ENCODE measurements at regions not wholly inside any gene's neighbourhood (a gene's known extent, or its start where the extent isn't known, plus 50 kb on each side); places are given as distances from the start of the nearest gene placed in this dataset.
"Not testable (repeated sequence)": the region's sequence is repeated elsewhere in the genome, so short reads cannot be mapped to it uniquely, and the experiment has no call there.

DNA sequence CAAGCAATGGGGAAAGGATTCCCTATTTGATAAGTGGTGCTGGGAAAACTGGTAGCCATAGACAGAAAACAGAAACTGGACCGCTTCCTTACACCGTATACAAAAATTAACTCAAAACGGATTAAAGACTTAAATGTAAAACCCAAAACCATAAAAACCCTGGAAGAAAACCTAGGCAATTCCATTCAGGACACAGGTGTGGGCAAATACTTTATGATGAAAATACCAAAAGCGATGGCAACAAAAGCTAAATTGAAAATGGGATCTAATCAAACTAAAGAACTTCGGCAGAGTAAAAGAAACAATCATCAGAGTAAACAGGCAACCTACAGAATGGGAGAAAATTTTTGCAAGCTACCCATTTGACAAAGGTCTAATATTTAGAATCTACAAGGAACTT is 91.1 kb downstream of the VPREB1 start:
- TF ChIP-seq, protein P1, sequence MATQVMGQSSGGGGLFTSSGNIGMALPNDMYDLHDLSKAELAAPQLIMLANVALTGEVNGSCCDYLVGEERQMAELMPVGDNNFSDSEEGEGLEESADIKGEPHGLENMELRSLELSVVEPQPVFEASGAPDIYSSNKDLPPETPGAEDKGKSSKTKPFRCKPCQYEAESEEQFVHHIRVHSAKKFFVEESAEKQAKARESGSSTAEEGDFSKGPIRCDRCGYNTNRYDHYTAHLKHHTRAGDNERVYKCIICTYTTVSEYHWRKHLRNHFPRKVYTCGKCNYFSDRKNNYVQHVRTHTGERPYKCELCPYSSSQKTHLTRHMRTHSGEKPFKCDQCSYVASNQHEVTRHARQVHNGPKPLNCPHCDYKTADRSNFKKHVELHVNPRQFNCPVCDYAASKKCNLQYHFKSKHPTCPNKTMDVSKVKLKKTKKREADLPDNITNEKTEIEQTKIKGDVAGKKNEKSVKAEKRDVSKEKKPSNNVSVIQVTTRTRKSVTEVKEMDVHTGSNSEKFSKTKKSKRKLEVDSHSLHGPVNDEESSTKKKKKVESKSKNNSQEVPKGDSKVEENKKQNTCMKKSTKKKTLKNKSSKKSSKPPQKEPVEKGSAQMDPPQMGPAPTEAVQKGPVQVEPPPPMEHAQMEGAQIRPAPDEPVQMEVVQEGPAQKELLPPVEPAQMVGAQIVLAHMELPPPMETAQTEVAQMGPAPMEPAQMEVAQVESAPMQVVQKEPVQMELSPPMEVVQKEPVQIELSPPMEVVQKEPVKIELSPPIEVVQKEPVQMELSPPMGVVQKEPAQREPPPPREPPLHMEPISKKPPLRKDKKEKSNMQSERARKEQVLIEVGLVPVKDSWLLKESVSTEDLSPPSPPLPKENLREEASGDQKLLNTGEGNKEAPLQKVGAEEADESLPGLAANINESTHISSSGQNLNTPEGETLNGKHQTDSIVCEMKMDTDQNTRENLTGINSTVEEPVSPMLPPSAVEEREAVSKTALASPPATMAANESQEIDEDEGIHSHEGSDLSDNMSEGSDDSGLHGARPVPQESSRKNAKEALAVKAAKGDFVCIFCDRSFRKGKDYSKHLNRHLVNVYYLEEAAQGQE (IDR thresholded peaks at IDR 0.05; ENCODE audit: borderline replicate concordance), result not testable (repeated sequence)
- TF ChIP-seq, protein P1 (CRISPR knock-in tag; IDR thresholded peaks at IDR 0.05; ENCODE audit: low read depth), result not testable (repeated sequence)
- TF ChIP-seq, protein P2, sequence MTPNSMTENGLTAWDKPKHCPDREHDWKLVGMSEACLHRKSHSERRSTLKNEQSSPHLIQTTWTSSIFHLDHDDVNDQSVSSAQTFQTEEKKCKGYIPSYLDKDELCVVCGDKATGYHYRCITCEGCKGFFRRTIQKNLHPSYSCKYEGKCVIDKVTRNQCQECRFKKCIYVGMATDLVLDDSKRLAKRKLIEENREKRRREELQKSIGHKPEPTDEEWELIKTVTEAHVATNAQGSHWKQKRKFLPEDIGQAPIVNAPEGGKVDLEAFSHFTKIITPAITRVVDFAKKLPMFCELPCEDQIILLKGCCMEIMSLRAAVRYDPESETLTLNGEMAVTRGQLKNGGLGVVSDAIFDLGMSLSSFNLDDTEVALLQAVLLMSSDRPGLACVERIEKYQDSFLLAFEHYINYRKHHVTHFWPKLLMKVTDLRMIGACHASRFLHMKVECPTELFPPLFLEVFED (CRISPR knock-in tag; conservative IDR thresholded peaks at IDR 0.05), result not testable (repeated sequence)
- TF ChIP-seq LEF1 (IDR thresholded peaks at IDR 0.05); NBN (IDR thresholded peaks at IDR 0.05; ENCODE audit: low read depth); ZNF134 (CRISPR knock-in tag; conservative IDR thresholded peaks at IDR 0.05); ZNF76 (CRISPR knock-in tag; IDR thresholded peaks at IDR 0.05; ENCODE audit: borderline replicate concordance): not testable (repeated sequence)
